ENCODE measurements at regions not wholly inside any gene's neighbourhood (a gene's known extent, or its start where the extent isn't known, plus 50 kb on each side); places are given as distances from the start of the nearest gene placed in this dataset.

DNA sequence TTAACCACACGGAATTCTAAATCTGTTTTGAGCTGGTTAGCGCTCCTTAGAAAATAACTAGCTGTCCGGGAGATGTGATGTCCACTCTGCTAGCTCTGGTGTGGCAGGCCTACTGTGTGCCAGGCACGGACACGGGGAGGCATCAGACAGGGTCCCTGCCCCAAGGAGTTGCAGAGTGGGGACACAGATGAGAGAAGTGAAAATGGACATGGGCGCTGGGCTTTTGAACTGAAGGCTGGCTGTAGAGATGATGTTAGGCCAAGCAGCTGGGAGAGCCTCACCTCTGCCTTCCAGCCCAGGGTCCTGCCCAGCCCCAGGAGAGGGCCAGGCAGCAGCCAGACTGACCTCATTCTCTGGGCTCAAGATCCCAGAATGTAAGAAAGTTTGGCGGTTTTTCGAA is 368.6 kb downstream of the CTTN start:
- no peaks in the 10 kb centered on the region for H3K79me2 ChIP-seq (ENCODE audit: control insufficient read depth, insufficient read depth, low read length)

DNA sequence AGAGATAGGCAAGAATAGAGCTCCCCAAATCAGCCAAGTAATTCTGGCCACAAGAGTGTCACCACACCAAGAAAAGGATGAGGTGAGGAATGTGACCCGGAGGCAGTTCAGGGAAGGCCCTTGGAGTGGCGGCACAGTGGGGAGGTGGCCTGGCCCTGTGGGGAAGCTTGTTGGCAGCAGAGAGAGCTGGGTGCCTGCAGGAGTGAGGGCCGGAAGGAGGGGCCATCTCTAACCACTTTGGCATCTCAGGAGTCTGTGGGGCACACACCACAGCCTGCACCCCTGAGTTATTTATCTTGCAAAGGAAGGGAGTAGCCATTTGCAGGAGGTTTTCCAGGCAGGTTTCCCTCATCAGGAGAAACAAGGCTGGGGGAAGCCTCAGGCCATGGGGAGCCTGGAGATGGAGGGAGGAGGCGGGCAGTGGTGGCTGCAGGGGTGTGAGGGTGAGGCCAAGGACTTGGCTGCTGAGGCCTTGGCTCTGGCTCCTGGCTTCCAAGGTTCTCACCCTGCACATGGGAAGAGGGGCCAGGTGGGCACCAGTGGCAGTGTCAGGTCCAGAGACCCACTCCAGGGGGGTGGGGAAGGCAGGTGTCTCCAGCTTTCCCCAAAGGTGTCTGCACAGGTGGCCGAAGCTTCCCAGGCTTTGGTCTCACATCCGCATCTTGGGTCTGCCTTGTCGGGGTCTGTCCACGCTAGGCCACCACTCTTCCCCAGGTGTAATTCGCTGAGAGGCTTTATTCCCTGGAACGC is 370.2 kb downstream of the CTTN start:
- Histone ChIP-seq H3K9ac (ENCODE audit: insufficient read depth, low read length) (no peak overlapping the region), H4K20me1 (ENCODE audit: control insufficient read depth, extremely low read depth, insufficient read depth, low read length) (no peaks in the 10 kb centered on the region), H3K4me2 (ENCODE audit: extremely low read depth, insufficient read depth, low read length) (no peak overlapping the region), H3K27ac (ENCODE audit: insufficient read depth, low read length) (no peak overlapping the region), H3K27me3 (ENCODE audit: control insufficient read depth, insufficient read depth, low read length) (no peaks in the 10 kb centered on the region), H3K9me3 (ENCODE audit: control insufficient read depth, insufficient read depth, low read depth, low read length) (no peaks in the 10 kb centered on the region), H3K36me3 (ENCODE audit: control insufficient read depth, insufficient read depth, low read length) (no peaks in the 10 kb centered on the region), H3K79me2 (ENCODE audit: control insufficient read depth, insufficient read depth, low read length) (no peaks in the 10 kb centered on the region), H3K4me3 (replicated peaks in 1 of 4; ENCODE audit: control extremely low read depth in 1 of 4, insufficient read depth in 1 of 4, low read depth in 3 of 4, low read length in 4 of 4) (no peak overlapping the region), H2AFZ (ENCODE audit: low read length) (no peak overlapping the region), H3K4me1 (ENCODE audit: control insufficient read depth, extremely low read depth, insufficient read depth, low read length) (no peaks in the 10 kb centered on the region)
- DNase-seq (ENCODE audit: low read depth in 2 of 2): no peak
- no peak for TF ChIP-seq EZH2 (IDR thresholded peaks at IDR 0.05; ENCODE audit: low read length, missing control alignments)
- TF ChIP-seq, protein P1, sequence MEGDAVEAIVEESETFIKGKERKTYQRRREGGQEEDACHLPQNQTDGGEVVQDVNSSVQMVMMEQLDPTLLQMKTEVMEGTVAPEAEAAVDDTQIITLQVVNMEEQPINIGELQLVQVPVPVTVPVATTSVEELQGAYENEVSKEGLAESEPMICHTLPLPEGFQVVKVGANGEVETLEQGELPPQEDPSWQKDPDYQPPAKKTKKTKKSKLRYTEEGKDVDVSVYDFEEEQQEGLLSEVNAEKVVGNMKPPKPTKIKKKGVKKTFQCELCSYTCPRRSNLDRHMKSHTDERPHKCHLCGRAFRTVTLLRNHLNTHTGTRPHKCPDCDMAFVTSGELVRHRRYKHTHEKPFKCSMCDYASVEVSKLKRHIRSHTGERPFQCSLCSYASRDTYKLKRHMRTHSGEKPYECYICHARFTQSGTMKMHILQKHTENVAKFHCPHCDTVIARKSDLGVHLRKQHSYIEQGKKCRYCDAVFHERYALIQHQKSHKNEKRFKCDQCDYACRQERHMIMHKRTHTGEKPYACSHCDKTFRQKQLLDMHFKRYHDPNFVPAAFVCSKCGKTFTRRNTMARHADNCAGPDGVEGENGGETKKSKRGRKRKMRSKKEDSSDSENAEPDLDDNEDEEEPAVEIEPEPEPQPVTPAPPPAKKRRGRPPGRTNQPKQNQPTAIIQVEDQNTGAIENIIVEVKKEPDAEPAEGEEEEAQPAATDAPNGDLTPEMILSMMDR (conservative IDR thresholded peaks at IDR 0.05 in 1 of 2, IDR thresholded peaks at IDR 0.05 in 1 of 2; ENCODE audit: low read depth in 1 of 2, low read length in 2 of 2): no peak

More for the DNA sequence above, 368.6 kb downstream of the CTTN start:
- no peaks in the 10 kb centered on the region for H4K20me1 ChIP-seq (ENCODE audit: control insufficient read depth, extremely low read depth, insufficient read depth, low read length)
- H3K27me3 ChIP-seq (ENCODE audit: control insufficient read depth, insufficient read depth, low read length): no peaks in the 10 kb centered on the region
- no peaks in the 10 kb centered on the region for H3K9me3 ChIP-seq (ENCODE audit: control insufficient read depth, insufficient read depth, low read depth, low read length)
- no peak overlapping the region for H3K27ac ChIP-seq (ENCODE audit: insufficient read depth, low read length)
- H3K4me1 ChIP-seq (ENCODE audit: control insufficient read depth, extremely low read depth, insufficient read depth, low read length): no peaks in the 10 kb centered on the region
- H2AFZ ChIP-seq (ENCODE audit: low read length): no peak overlapping the region
- H3K4me3 ChIP-seq (replicated peaks in 1 of 4; ENCODE audit: control extremely low read depth in 1 of 4, insufficient read depth in 1 of 4, low read depth in 3 of 4, low read length in 4 of 4): no peak overlapping the region
- no peak overlapping the region for H3K9ac ChIP-seq (ENCODE audit: insufficient read depth, low read length)
- no peaks in the 10 kb centered on the region for H3K36me3 ChIP-seq (ENCODE audit: control insufficient read depth, insufficient read depth, low read length)
- no peak for TF ChIP-seq EZH2 (IDR thresholded peaks at IDR 0.05; ENCODE audit: low read length, missing control alignments)
- no peak overlapping the region for H3K4me2 ChIP-seq (ENCODE audit: extremely low read depth, insufficient read depth, low read length)
- no peak for DNase-seq (ENCODE audit: low read depth in 2 of 2)

DNA sequence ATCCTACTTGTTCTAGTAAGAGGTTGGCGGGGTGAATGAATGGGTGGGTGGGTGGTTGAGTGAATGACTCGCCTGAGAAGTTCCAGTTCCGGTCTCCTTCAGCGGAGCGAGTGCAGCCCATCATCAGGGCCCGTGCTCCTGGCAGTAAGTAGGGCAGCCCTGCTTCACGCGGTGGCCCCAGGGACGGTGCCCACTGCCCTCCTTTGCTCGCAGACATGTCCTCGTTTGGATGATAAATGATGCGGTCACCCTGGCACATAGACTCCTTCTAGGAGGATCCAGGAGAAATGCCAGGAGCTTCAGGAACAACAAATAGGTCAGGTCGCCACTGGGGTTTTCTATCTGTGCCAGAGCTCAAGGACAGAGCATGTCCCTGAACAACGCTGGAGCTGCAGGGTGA is 370.8 kb downstream of the CTTN start:
- Histone ChIP-seq H3K36me3 (ENCODE audit: control insufficient read depth, insufficient read depth, low read length) (no peaks in the 10 kb centered on the region), H4K20me1 (ENCODE audit: control insufficient read depth, extremely low read depth, insufficient read depth, low read length) (no peaks in the 10 kb centered on the region), H3K4me3 (replicated peaks in 1 of 4; ENCODE audit: control extremely low read depth in 1 of 4, insufficient read depth in 1 of 4, low read depth in 3 of 4, low read length in 4 of 4) (no peak overlapping the region), H3K9ac (ENCODE audit: insufficient read depth, low read length) (no peak overlapping the region), H3K4me1 (ENCODE audit: control insufficient read depth, extremely low read depth, insufficient read depth, low read length) (no peaks in the 10 kb centered on the region), H3K9me3 (ENCODE audit: control insufficient read depth, insufficient read depth, low read depth, low read length) (no peaks in the 10 kb centered on the region), H3K27me3 (ENCODE audit: control insufficient read depth, insufficient read depth, low read length) (no peaks in the 10 kb centered on the region), H2AFZ (ENCODE audit: low read length) (no peak overlapping the region), H3K27ac (ENCODE audit: insufficient read depth, low read length) (no peak overlapping the region), H3K79me2 (ENCODE audit: control insufficient read depth, insufficient read depth, low read length) (no peaks in the 10 kb centered on the region), H3K4me2 (ENCODE audit: extremely low read depth, insufficient read depth, low read length) (no peak overlapping the region)
- no peak for DNase-seq (ENCODE audit: low read depth in 2 of 2)
- TF ChIP-seq, protein P1 (conservative IDR thresholded peaks at IDR 0.05 in 1 of 2, IDR thresholded peaks at IDR 0.05 in 1 of 2; ENCODE audit: low read depth in 1 of 2, low read length in 2 of 2): no peak
- TF ChIP-seq EZH2 (IDR thresholded peaks at IDR 0.05; ENCODE audit: low read length, missing control alignments): no peak
